Right cardiac atrium (tissue), 5 donors: ENCODE measurements at regions not wholly inside any gene's neighbourhood (a gene's known extent, or its start where the extent isn't known, plus 50 kb on each side); places are given as distances from the start of the nearest gene placed in this dataset.
"Not testable (repeated sequence)": the region's sequence is repeated elsewhere in the genome, so short reads cannot be mapped to it uniquely, and the experiment has no call there.

Experiments used
- ATAC-seq, 2 donors: fragments of 200-7000 bp; cut with Tn5 transposase; one replicate each; pipeline versions ENCODE4 v1.8.0 to v1.9.1; 2020; ENCODE audit warnings: moderate library complexity in 2 of 2, mild to moderate bottlenecking in 1 of 2
- DNase-seq, 3 donors: peaks; one replicate each; pipeline ENCODE4 v3.0.0-alpha.2; 2020
- H3K27ac ChIP-seq: one replicate; pipeline ENCODE4 v1.5.1; 2013; ENCODE audit warnings: mild to moderate bottlenecking, low read length, control low read depth, moderate library complexity
- H3K27me3 ChIP-seq: one replicate; pipeline ENCODE4 v1.6.1; 2013; ENCODE audit not compliant: control insufficient read depth, insufficient read depth
- H3K4me1 ChIP-seq: one replicate; pipeline ENCODE4 v1.6.1; 2013; ENCODE audit warnings: low read length; ENCODE audit not compliant: control insufficient read depth, insufficient read depth
- H3K4me3 ChIP-seq: one replicate; pipeline ENCODE4 v1.5.1; 2013; ENCODE audit warnings: low read length, control low read depth
- H3K9me3 ChIP-seq: one replicate; pipeline ENCODE4 v1.6.1; 2013; ENCODE audit warnings: low read length; ENCODE audit not compliant: control insufficient read depth
- WGBS: extraction: QIAGEN DNeasy Blood & Tissue Kit; methylation state at CpG from one replicate; pipeline ENCODE4 v1.1.7; 2013; 5-methylcytosine and 5-hydroxymethylcytosine counted together
- intact Hi-C, 4 donors: fragments of 100-400 bp; cut with DNase I; formaldehyde crosslinking; loops; one replicate each; pipeline versions ENCODE4 v1.11.0 to v1.14.0; 2022 to 2023
- donor health status: healthy with polysubstance abuse.
- donor health status: DM: no; HTN: yes; CAD: no.
- donor health status: DM: no; HTN: no; CAD: no.
- donor health status: DM: no; HTN: yes; CAD: no; lungs with severe emphysema.
- donor health status: DM: yes; HTN: yes; CAD: no.

- H3K9me3 ChIP-seq = no peaks in the 10 kb centered on the region
- H3K4me3 ChIP-seq = no peak overlapping the region
- no peaks in the 10 kb centered on the region for H3K4me1 ChIP-seq
- 86% methylated on average over 17 of the region's 17 CpGs for WGBS
- DNase-seq (no peak), ATAC-seq (no peak)
- no peak overlapping the region for H3K27ac ChIP-seq
- intact Hi-C loops = no loop called here
- no peaks in the 10 kb centered on the region for H3K27me3 ChIP-seq
Observed at GRCh38 chr6:15096894-15097837, 148.7 kb upstream of the JARID2 start.

- intact Hi-C loops = no loop called here
- no peak for ATAC-seq
- Histone ChIP-seq H3K27me3 (no peaks in the 10 kb centered on the region), H3K4me3 (no peak overlapping the region), H3K9me3 (no peaks in the 10 kb centered on the region), H3K4me1 (no peaks in the 10 kb centered on the region), H3K27ac (no peak overlapping the region)
- DNase-seq = no peak
- 92% methylated on average over 7 of the region's 7 CpGs for WGBS
Observed at GRCh38 chr6:15101130-15101529, 144.7 kb upstream of the JARID2 start.

DNA sequence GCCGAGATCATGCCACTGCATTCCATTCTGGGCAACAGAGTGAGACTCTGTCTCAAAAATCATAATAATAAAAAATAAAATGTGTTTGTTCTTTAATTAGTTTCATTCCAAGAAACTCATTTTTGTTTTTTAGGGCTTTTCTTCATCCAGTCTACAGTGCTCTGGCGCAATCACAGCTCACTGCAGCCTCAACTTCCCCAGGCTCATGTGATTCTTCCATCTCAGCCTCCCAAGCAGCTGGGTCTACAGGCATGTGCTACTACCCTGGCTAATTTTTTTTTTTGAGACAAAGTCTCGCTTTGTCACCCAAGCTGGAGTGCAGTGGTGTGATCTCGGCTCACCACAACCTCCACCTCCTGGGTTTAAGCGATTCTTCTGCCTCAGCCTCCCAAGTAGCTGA is 143.6 kb upstream of the JARID2 start:
- H3K9me3 ChIP-seq = no peaks in the 10 kb centered on the region
- WGBS = 95% methylated on average over 5 of the region's 5 CpGs

DNA sequence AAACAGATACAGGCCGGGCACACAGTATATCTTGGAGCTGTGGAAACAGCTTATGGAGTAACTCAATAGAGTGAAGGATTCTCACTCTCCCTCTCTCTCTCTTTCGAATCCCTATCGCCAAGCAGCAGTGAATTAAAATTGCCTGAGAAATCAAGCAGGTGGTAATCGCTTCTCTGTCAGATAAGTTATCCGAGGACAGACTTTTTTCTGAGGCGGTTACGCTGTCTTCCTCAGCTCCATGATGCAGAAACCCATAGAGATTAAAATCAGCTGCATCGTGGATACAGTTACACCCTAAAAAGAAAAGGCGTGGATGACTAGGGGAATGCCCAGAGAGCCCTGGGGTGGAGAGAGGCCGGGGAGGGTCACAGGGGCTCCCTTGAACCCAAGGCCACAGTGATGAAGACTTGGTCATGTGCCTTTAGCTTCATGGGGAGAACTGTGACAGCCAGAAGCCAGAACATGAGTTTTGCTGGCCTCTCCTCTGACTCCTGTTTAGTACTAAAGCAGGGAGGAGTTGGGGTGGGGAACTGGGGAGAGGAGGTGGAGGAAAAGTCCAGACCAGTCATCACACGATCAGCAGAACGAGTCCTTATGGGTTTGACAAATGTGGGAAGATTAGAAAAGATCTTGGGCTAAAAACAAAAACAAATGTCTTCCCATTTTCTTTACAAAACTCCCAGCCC is 138.8 kb upstream of the JARID2 start:
- intact Hi-C loops = no loop called here
- Histone ChIP-seq H3K4me3 (no peak overlapping the region), H3K27me3 (no peaks in the 10 kb centered on the region), H3K4me1 (no peaks in the 10 kb centered on the region), H3K9me3 (no peaks in the 10 kb centered on the region), H3K27ac (no peak overlapping the region)
- 85% methylated on average over 12 of the region's 12 CpGs for WGBS
- ATAC-seq (no peak), DNase-seq (no peak)

More for the DNA sequence above, 143.6 kb upstream of the JARID2 start:
- Histone ChIP-seq H3K4me1 (no peaks in the 10 kb centered on the region), H3K4me3 (no peak overlapping the region), H3K27ac (no peak overlapping the region), H3K27me3 (no peaks in the 10 kb centered on the region)
- ATAC-seq = no peak
- DNase-seq = no peak
- intact Hi-C loops = no loop called here

- ATAC-seq (no peak), DNase-seq (no peak)
- intact Hi-C loops = no loop called here
- Histone ChIP-seq H3K27me3 (no peaks in the 10 kb centered on the region), H3K27ac (no peak overlapping the region), H3K9me3 (no peaks in the 10 kb centered on the region), H3K4me1 (no peaks in the 10 kb centered on the region), H3K4me3 (no peak overlapping the region)
- whole genome bisulfite sequencing = 87% methylated on average over 9 of the region's 9 CpGs
Observed at GRCh38 chr6:15107644-15108382, 138.1 kb upstream of the JARID2 start.

DNA sequence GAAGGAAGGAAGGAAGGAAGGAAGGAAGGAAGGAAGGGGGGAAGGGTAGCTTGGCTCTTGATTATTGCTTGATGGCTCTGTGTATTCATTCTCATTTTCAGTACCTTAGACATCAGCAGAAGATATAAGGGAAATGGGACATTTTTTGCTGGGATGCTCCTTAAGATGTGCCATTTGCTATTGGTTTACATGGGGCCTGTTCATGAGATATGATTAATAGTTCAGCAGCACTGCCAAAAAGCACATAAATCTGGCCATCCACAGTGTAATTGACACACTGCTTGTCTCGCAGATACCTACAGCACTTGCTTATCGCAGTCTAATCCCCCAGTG is 137.5 kb upstream of the JARID2 start:
- WGBS = 89% methylated on average over 2 of the region's 2 CpGs
- H3K4me3 ChIP-seq = no peak overlapping the region
- H3K27me3 ChIP-seq = no peaks in the 10 kb centered on the region
- ATAC-seq (no peak), DNase-seq (no peak)
- intact Hi-C loops = no loop called here
- H3K9me3 ChIP-seq = no peaks in the 10 kb centered on the region
- H3K27ac ChIP-seq = no peak overlapping the region
- no peaks in the 10 kb centered on the region for H3K4me1 ChIP-seq

DNA sequence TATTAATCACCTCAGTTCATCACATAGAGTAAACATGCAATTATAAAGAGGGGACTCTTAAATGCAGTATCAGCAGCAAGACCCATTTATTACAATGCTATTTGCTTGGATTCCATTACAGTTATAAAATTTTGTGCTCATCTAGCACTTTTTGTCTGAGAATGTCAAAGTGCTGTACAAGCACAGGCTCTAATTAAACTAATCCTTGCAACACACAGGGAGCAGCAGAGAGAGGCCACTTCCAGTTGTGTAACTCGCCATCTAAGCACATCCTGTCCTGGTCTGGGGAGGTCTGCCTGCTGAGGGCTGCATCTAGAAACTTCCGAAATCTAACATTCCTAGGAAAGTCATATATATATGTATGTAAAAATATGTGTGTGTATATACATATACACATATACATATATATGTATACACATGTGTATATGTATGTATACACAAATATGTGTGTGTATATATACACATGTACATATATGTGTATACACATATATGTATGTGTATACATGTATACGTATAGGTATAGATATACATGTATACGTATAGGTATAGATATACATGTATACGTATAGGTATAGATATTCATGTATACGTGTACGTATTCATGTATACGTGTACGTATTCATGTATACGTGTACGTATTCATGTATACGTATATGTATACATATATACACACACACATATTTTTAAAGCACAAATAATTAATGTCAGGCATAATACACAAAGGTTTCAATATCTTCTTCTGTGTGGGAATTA is 136.4 kb upstream of the JARID2 start:
- intact Hi-C loops = no loop called here
- ATAC-seq (peak in 1 of 2 donors; percentile 62), DNase-seq (no peak)
- WGBS = 90% methylated on average over 12 of the region's 12 CpGs
- Histone ChIP-seq H3K27me3 (no peaks in the 10 kb centered on the region), H3K9me3 (no peaks in the 10 kb centered on the region), H3K4me3 (no peak overlapping the region), H3K27ac (no peak overlapping the region), H3K4me1 (no peaks in the 10 kb centered on the region)

DNA sequence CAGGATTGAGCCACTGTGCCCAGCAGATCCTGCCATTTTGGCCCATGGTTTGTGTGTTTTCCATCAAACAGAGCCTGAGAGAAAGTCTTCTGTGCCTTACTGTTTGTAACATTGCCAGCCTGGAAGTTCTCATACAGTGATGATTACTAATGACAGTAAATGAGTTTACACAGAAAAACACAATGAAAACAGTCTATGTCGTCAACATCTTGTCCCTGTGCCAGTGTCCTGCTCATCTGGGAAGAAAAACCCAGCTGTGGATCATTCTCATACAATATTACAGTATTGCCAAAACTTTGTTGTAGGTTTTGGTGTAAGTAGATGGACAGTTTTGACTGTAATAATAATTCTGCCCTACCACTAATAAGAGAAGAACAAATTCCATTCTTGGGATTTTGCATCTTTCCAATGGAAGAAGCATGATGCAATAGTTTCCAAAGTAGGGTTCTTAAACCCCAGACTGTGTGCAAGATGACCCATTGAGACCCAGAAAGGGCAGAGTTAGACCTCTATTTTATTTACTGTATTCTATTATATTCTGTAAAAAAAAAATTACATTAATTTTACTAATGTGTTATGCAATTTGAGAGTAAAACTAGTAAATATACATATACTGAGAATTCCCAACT is 135.0 kb upstream of the JARID2 start:
- no peak overlapping the region for H3K27ac ChIP-seq
- WGBS = 55% methylated on average over 1 of the region's 1 CpG

DNA sequence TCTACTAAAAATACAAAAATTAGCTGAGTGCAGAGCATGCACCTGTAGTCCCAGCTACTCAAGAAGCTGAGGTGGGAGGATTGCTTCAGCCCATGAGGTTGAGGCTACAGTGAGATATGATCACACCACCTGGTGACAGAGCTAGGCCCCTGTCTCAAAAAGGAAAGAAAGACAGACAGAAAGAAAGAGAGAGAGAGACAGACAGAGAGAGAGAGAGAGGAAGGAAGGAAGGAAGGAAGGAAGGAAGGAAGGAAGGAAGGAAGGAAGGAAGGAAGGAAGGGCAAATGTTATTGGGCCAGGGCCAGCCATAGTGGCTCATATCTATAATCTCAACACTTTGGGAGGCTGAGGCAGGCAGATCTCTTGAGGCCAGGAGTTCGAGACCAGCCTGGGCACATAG is 134.3 kb upstream of the JARID2 start:
- H3K27ac ChIP-seq, DNase-seq, ATAC-seq, H3K9me3 ChIP-seq, H3K27me3 ChIP-seq, intact Hi-C loops, H3K4me3 ChIP-seq, H3K4me1 ChIP-seq: not testable (repeated sequence)
- WGBS = 100% methylated on average over 1 of the region's 1 CpG

More for the DNA sequence above, 135.0 kb upstream of the JARID2 start:
- ATAC-seq (no peak), DNase-seq (no peak)
- intact Hi-C loops = no loop called here
- no peak overlapping the region for H3K4me3 ChIP-seq
- peaks cover 2% of the 10 kb centered on the region for H3K4me1 ChIP-seq
- no peaks in the 10 kb centered on the region for H3K27me3 ChIP-seq
- no peaks in the 10 kb centered on the region for H3K9me3 ChIP-seq

GRCh38 chr6:15113587-15113986 is 132.3 kb upstream of the JARID2 start:
- H3K4me3 ChIP-seq = no peak overlapping the region
- DNase-seq (no peak), ATAC-seq (no peak)
- intact Hi-C loops = no loop called here
- no peaks in the 10 kb centered on the region for H3K27me3 ChIP-seq
- WGBS = 72% methylated on average over 1 of the region's 1 CpG
- H3K4me1 ChIP-seq = peaks cover 2% of the 10 kb centered on the region
- no peak overlapping the region for H3K27ac ChIP-seq
- no peaks in the 10 kb centered on the region for H3K9me3 ChIP-seq
